DOHH2 (cell line): ENCODE measurements at regions not wholly inside any gene's neighbourhood (a gene's known extent, or its start where the extent isn't known, plus 50 kb on each side); places are given as distances from the start of the nearest gene placed in this dataset.

Experiments
- H3F3A ChIP-seq: fragments of 200-600 bp; sonication (generic), shearing (Covaris generic); 2 replicates; pipeline ENCODE4 v1.6.0; 2016; ENCODE audit warnings: antibody characterized with exemption, mild to moderate bottlenecking; ENCODE audit not compliant: control insufficient read depth, insufficient read depth
- H3K27ac ChIP-seq: fragments of 200-600 bp; sonication (generic); 2 replicates; pipeline ENCODE4 v1.5.1; 2014; ENCODE audit warnings: low read depth, mild to moderate bottlenecking, low read length, moderate library complexity
- H3K27me3 ChIP-seq: fragments of 200-600 bp; sonication (generic); 2 replicates; pipeline ENCODE4 v1.6.1; 2014; ENCODE audit warnings: mild to moderate bottlenecking, low read length, mixed read lengths; ENCODE audit not compliant: control insufficient read depth
- H3K36me3 ChIP-seq: fragments of 200-600 bp; sonication (generic); 2 replicates; pipeline ENCODE4 v1.6.1; 2014; ENCODE audit warnings: mild to moderate bottlenecking, low read length, moderate library complexity, mixed read lengths; ENCODE audit not compliant: control insufficient read depth
- H3K4me1 ChIP-seq: fragments of 200-600 bp; sonication (generic); 2 replicates; pipeline ENCODE4 v1.6.1; 2014; ENCODE audit warnings: mild to moderate bottlenecking, low read length, mixed read lengths; ENCODE audit not compliant: control insufficient read depth
- H3K4me2 ChIP-seq: fragments of 200-600 bp; sonication (generic); 2 replicates; pipeline ENCODE4 v1.6.0; 2014; ENCODE audit warnings: mild to moderate bottlenecking, low read length, moderate library complexity
- H3K4me3 ChIP-seq: fragments of 200-600 bp; sonication (generic); 2 replicates; pipeline ENCODE4 v1.5.1; 2014; ENCODE audit warnings: mild to moderate bottlenecking, low read length, mixed read lengths
- H3K79me2 ChIP-seq: fragments of 200-600 bp; sonication (generic); 2 replicates; pipeline ENCODE4 v1.6.1; 2014; ENCODE audit warnings: mild to moderate bottlenecking, low read length, mixed read lengths; ENCODE audit not compliant: control insufficient read depth
- H3K9me2 ChIP-seq: fragments of 200-600 bp; sonication (generic); replicated peaks from 2 replicates; pipeline ENCODE4 v1.6.1; 2014; ENCODE audit warnings: mild to moderate bottlenecking, low read length, mixed read lengths; ENCODE audit not compliant: control insufficient read depth
- H3K9me3 ChIP-seq: fragments of 200-600 bp; sonication (generic); 2 replicates; pipeline ENCODE4 v1.6.1; 2014; ENCODE audit warnings: antibody characterized with exemption, low read length, mixed read lengths; ENCODE audit not compliant: control insufficient read depth, insufficient read depth
- H4K20me1 ChIP-seq: fragments of 200-600 bp; sonication (generic); 2 replicates; pipeline ENCODE4 v1.6.0; 2014; ENCODE audit warnings: low read depth, mild to moderate bottlenecking, antibody characterized with exemption, low read length, moderate library complexity; ENCODE audit not compliant: control insufficient read depth, insufficient read depth
- CTCF ChIP-seq: fragments of 200-600 bp; sonication (generic); IDR thresholded peaks from one replicate; pipeline ENCODE4 v1.5.1; 2014; ENCODE audit warnings: antibody characterized with exemption, mild to moderate bottlenecking, low read depth, low read length; ENCODE audit not compliant: poor library complexity, severe bottlenecking
- EZH2phosphoT487 ChIP-seq: fragments of 200-600 bp; sonication (generic); IDR thresholded peaks from 2 replicates; pipeline ENCODE4 v1.6.1; 2017; ENCODE audit warnings: borderline replicate concordance, mild to moderate bottlenecking, antibody characterized with exemption, low read length, moderate library complexity, mixed read lengths

- TF ChIP-seq CTCF: no peak
- TF ChIP-seq EZH2phosphoT487: no peak
- H3K79me2 ChIP-seq: no peaks in the 10 kb centered on the region
- no peaks in the 10 kb centered on the region for H3K9me3 ChIP-seq
- H3K27me3 ChIP-seq: no peaks in the 10 kb centered on the region
- H3K36me3 ChIP-seq: no peaks in the 10 kb centered on the region
- no peaks in the 10 kb centered on the region for H3K9me2 ChIP-seq
- H3F3A ChIP-seq: no peaks in the 10 kb centered on the region
- H3K4me2 ChIP-seq: no peak overlapping the region
- H3K4me1 ChIP-seq: no peaks in the 10 kb centered on the region
- H3K27ac ChIP-seq: no peak overlapping the region
- no peak overlapping the region for H3K4me3 ChIP-seq
- H4K20me1 ChIP-seq: no peaks in the 10 kb centered on the region
Observed at GRCh38 chrX:20511792-20512191, 245.1 kb upstream of the RPS6KA3 start.

- H3K9me3 ChIP-seq: no peaks in the 10 kb centered on the region
- H3K27me3 ChIP-seq: no peaks in the 10 kb centered on the region
- TF ChIP-seq EZH2phosphoT487: no peak
- TF ChIP-seq CTCF: no peak
- H3K79me2 ChIP-seq: no peaks in the 10 kb centered on the region
- H4K20me1 ChIP-seq: no peaks in the 10 kb centered on the region
- no peak overlapping the region for H3K27ac ChIP-seq
- H3K9me2 ChIP-seq: no peaks in the 10 kb centered on the region
- no peak overlapping the region for H3K4me2 ChIP-seq
- H3F3A ChIP-seq: no peaks in the 10 kb centered on the region
- H3K4me1 ChIP-seq: no peaks in the 10 kb centered on the region
- no peaks in the 10 kb centered on the region for H3K36me3 ChIP-seq
- H3K4me3 ChIP-seq: no peak overlapping the region
Observed at GRCh38 chrX:20507901-20508620, 241.4 kb upstream of the RPS6KA3 start.

GRCh38 chrX:20506739-20507138 is 240.0 kb upstream of the RPS6KA3 start:
- Histone ChIP-seq H3K9me2 (no peaks in the 10 kb centered on the region), H3K36me3 (no peaks in the 10 kb centered on the region), H3K4me1 (no peaks in the 10 kb centered on the region), H3K4me2 (no peak overlapping the region), H3K27me3 (no peaks in the 10 kb centered on the region), H3F3A (no peaks in the 10 kb centered on the region), H4K20me1 (no peaks in the 10 kb centered on the region), H3K9me3 (no peaks in the 10 kb centered on the region), H3K4me3 (no peak overlapping the region), H3K27ac (no peak overlapping the region), H3K79me2 (no peaks in the 10 kb centered on the region)
- TF ChIP-seq CTCF (no peak), EZH2phosphoT487 (no peak)
